GM18870 (cell line): ENCODE measurements at regions not wholly inside any gene's neighbourhood (a gene's known extent, or its start where the extent isn't known, plus 50 kb on each side); places are given as distances from the start of the nearest gene placed in this dataset.
"Not testable (repeated sequence)": the region's sequence is repeated elsewhere in the genome, so short reads cannot be mapped to it uniquely, and the experiment has no call there.

Experiments
- ATAC-seq: cut with Tn5 transposase; IDR thresholded peaks from one replicate; pipeline ENCODE4 v1.9.1; 2021; ENCODE audit warnings: moderate library complexity; ENCODE audit not compliant: unreplicated experiment

- peak; percentile 61 for ATAC-seq
Observed at GRCh38 chr1:99062192-99062591, 57.5 kb upstream of the PLPPR5 start.

- no peak for ATAC-seq
Observed at GRCh38 chr1:99069146-99069545, 64.5 kb upstream of the PLPPR5 start.

GRCh38 chr1:99078529-99078928 is 73.9 kb upstream of the PLPPR5 start:
- ATAC-seq: not testable (repeated sequence)

- no peak for ATAC-seq
Observed at GRCh38 chr1:99082366-99082765, 77.7 kb upstream of the PLPPR5 start.

GRCh38 chr1:99083338-99083737 is 78.7 kb upstream of the PLPPR5 start:
- ATAC-seq: no peak

- ATAC-seq: peak; percentile 84
Observed at GRCh38 chr1:99084562-99084961, 79.9 kb upstream of the PLPPR5 start.

GRCh38 chr1:99086057-99086456 is 81.4 kb upstream of the PLPPR5 start:
- ATAC-seq: no peak

GRCh38 chr1:99098589-99098988 is 93.9 kb upstream of the PLPPR5 start:
- no peak for ATAC-seq

- no peak for ATAC-seq
Observed at GRCh38 chr1:99106274-99106673, 101.6 kb upstream of the PLPPR5 start.

- ATAC-seq: no peak
Observed at GRCh38 chr1:99107680-99108079, 103.0 kb upstream of the PLPPR5 start.

GRCh38 chr1:99110140-99111041 is 105.7 kb upstream of the PLPPR5 start:
- ATAC-seq: no peak

GRCh38 chr1:99115231-99115630 is 110.6 kb upstream of the PLPPR5 start:
- no peak for ATAC-seq

- ATAC-seq: no peak
Observed at GRCh38 chr1:99119188-99119587, 114.5 kb upstream of the PLPPR5 start.

GRCh38 chr1:99122039-99122438 is 117.4 kb upstream of the PLPPR5 start:
- no peak for ATAC-seq

- ATAC-seq: no peak
Observed at GRCh38 chr1:99123936-99124335, 119.3 kb upstream of the PLPPR5 start.

GRCh38 chr1:99131546-99131945 is 126.9 kb upstream of the PLPPR5 start:
- ATAC-seq: no peak

- no peak for ATAC-seq
Observed at GRCh38 chr1:99133756-99134500, 129.3 kb upstream of the PLPPR5 start.

- ATAC-seq: no peak
Observed at GRCh38 chr1:99137554-99138206, 126.6 kb upstream of the PLPPR4 start.

GRCh38 chr1:99139876-99140275 is 124.4 kb upstream of the PLPPR4 start:
- no peak for ATAC-seq

- no peak for ATAC-seq
Observed at GRCh38 chr1:99146129-99146848, 118.0 kb upstream of the PLPPR4 start.

GRCh38 chr1:99149952-99150351 is 114.3 kb upstream of the PLPPR4 start:
- ATAC-seq: no peak
